ENCODE measurements at regions not wholly inside any gene's neighbourhood (a gene's known extent, or its start where the extent isn't known, plus 50 kb on each side); places are given as distances from the start of the nearest gene placed in this dataset.

- no peak for TF ChIP-seq POLR2A (IDR thresholded peaks at IDR 0.05)
- TF ChIP-seq, protein P1, sequence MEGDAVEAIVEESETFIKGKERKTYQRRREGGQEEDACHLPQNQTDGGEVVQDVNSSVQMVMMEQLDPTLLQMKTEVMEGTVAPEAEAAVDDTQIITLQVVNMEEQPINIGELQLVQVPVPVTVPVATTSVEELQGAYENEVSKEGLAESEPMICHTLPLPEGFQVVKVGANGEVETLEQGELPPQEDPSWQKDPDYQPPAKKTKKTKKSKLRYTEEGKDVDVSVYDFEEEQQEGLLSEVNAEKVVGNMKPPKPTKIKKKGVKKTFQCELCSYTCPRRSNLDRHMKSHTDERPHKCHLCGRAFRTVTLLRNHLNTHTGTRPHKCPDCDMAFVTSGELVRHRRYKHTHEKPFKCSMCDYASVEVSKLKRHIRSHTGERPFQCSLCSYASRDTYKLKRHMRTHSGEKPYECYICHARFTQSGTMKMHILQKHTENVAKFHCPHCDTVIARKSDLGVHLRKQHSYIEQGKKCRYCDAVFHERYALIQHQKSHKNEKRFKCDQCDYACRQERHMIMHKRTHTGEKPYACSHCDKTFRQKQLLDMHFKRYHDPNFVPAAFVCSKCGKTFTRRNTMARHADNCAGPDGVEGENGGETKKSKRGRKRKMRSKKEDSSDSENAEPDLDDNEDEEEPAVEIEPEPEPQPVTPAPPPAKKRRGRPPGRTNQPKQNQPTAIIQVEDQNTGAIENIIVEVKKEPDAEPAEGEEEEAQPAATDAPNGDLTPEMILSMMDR (IDR thresholded peaks at IDR 0.05): no peak
- intact Hi-C loops (cut with DNase I): no loop called here
- Histone ChIP-seq H3K9me3 (no peaks in the 10 kb centered on the region), H3K27me3 (no peaks in the 10 kb centered on the region), H3K27ac (no peak overlapping the region), H3K36me3 (no peaks in the 10 kb centered on the region), H3K4me1 (peaks cover 0 to 8% (median 0%) of the 10 kb centered on the region in 4 donors), H3K4me3 (no peak overlapping the region)
- WGBS (ENCODE audit: insufficient coverage, low coverage, low lambda C conversion rate, missing lambda C conversion rate): 79% methylated on average over 4 of the region's 4 CpGs
- ATAC-seq: no peak
- no peak for DNase-seq
These were observed 416.1 kb downstream of the QKI start for GRCh38 chr6:163830641-163831040.

DNA sequence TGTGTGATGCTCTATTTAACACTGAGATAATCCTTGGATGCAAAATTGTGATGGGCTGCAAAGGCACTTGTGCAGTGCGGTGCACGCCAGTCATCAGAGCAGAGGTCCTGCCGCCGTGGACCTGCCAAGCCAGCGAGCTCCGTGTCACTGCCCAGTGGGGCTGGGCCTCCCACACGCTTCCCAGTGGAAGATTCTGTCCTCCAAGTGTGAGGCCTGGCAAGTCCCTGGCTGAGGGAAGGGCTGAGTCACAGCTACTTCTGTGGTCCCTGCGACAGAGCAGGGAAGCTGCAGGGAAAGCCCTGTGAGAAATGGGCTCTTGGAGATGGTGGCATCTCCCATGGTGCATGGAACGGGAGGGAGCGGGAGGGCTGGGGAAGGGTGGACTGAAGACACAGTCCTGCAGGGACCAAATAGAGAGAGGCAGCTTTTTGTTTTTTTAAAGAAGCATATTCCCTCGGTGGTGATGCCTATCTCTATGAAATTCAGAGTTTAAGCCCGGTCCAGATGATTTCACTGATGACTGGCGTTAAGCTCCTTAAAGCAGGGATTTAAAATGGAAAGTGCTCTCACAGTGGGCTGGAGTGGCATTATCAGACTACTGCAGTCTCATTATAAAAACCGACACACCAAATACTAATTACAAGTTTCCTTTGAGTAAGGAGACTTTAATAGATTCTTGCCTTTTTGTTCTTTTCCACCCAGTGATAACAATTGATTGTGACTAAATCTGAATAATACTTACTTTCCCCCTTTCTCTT is 413.7 kb downstream of the QKI start:
- no peak overlapping the region for H3K27ac ChIP-seq
- 79% methylated on average over 10 of the region's 14 CpGs for WGBS (ENCODE audit: insufficient coverage, low coverage, low lambda C conversion rate, missing lambda C conversion rate)
- ATAC-seq: no peak

GRCh38 chr6:163827143-163827542 is 412.6 kb downstream of the QKI start:
- 18% methylated on average over 2 of the region's 2 CpGs for WGBS (ENCODE audit: insufficient coverage, low coverage, low lambda C conversion rate, missing lambda C conversion rate)

More for the DNA sequence above, 413.7 kb downstream of the QKI start:
- TF ChIP-seq, protein P1 (IDR thresholded peaks at IDR 0.05): no peak
- TF ChIP-seq POLR2A (IDR thresholded peaks at IDR 0.05): no peak
- no peaks in the 10 kb centered on the region for H3K9me3 ChIP-seq
- H3K27me3 ChIP-seq: no peaks in the 10 kb centered on the region
- H3K4me3 ChIP-seq: no peak overlapping the region
- H3K4me1 ChIP-seq: peaks cover 0 to 8% (median 0%) of the 10 kb centered on the region in 4 donors
- intact Hi-C loops (cut with DNase I): no loop called here
- DNase-seq: no peak
- H3K36me3 ChIP-seq: no peaks in the 10 kb centered on the region

DNA sequence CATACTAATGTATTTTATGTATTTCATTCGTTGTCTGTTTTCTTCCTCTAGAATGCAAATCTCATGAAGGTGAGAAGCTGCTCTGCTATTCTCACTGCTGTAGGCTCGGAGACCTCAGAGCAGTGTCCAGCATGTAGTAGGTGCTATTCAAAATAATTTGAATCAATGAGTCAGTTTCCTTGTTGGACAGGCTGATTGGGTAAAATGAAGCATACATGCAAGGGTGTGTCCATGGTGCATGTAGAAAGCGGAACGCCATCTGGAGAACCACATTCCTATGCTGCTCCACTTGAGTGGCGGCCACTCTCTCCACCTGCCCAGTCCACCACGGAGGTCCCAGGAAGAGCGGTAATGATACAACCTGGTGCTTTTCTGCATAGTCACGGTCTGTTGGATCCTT is 412.1 kb downstream of the QKI start:
- H3K27me3 ChIP-seq: no peaks in the 10 kb centered on the region
- H3K27ac ChIP-seq: no peak overlapping the region
- peaks cover 0 to 8% (median 0%) of the 10 kb centered on the region in 4 donors for H3K4me1 ChIP-seq
- no peak for ATAC-seq
- no peaks in the 10 kb centered on the region for H3K36me3 ChIP-seq
- 89% methylated on average over 6 of the region's 8 CpGs for WGBS (ENCODE audit: insufficient coverage, low coverage, low lambda C conversion rate, missing lambda C conversion rate)
- no peak for DNase-seq
- intact Hi-C loops (cut with DNase I): no loop called here
- TF ChIP-seq POLR2A (IDR thresholded peaks at IDR 0.05): no peak
- TF ChIP-seq, protein P1 (IDR thresholded peaks at IDR 0.05): no peak
- H3K9me3 ChIP-seq: no peaks in the 10 kb centered on the region
- H3K4me3 ChIP-seq: no peak overlapping the region

More at GRCh38 chr6:163827143-163827542, 412.6 kb downstream of the QKI start:
- Histone ChIP-seq H3K4me1 (peaks cover 0 to 8% (median 0%) of the 10 kb centered on the region in 4 donors), H3K27me3 (no peaks in the 10 kb centered on the region), H3K36me3 (no peaks in the 10 kb centered on the region), H3K27ac (no peak overlapping the region), H3K4me3 (no peak overlapping the region), H3K9me3 (no peaks in the 10 kb centered on the region)
- DNase-seq: peak in 1 of 3 donors; percentile 56
- peak; percentile 77 to 97 (median 80) for ATAC-seq
- intact Hi-C loops (cut with DNase I): no loop called here
- TF ChIP-seq, protein P1 (IDR thresholded peaks at IDR 0.05): no peak
- no peak for TF ChIP-seq POLR2A (IDR thresholded peaks at IDR 0.05)
